HCT116 (cell line): ENCODE measurements at regions not wholly inside any gene's neighbourhood (a gene's known extent, or its start where the extent isn't known, plus 50 kb on each side); places are given as distances from the start of the nearest gene placed in this dataset.

Experiments
- ATAC-seq: fragments of 200-7000 bp; cut with Tn5 transposase; 2 replicates; pipeline ENCODE4 v1.9.1; 2020; ENCODE audit warnings: mild to moderate bottlenecking, moderate library complexity
- BruUV-seq: library from RNA; stranded (reverse); fragments of 400-500 nt; replicated peaks from 2 replicates; lab custom pipeline; 2021; lab: Mats Ljungman, UMichigan
- CTCF ChIA-PET: fragments of 300-600 bp; sonication (Branson Sonifier 250); formaldehyde crosslinking; loops from one replicate; lab custom pipeline; 2021; ENCODE audit warnings: antibody characterized with exemption; lab: Charles Lee
- POLR2A ChIA-PET: fragments of 300-600, 350-600 bp; sonication (Branson Sonifier 250); formaldehyde crosslinking; loops from one replicate; lab custom pipeline; 2021; ENCODE audit warnings: antibody characterized with exemption; lab: Charles Lee
- RAD21 ChIA-PET, 2 experiments: fragments of 300-600 bp; sonication (Branson Sonifier 250); formaldehyde crosslinking; loops; one replicate each; lab custom pipeline; 2023; ENCODE audit warnings: low total read pairs in 2 of 2; ENCODE audit not compliant: uncharacterized antibody in 2 of 2, unreplicated experiment in 2 of 2, low non-redundant PET in 1 of 2; lab: Charles Lee
- DNase-seq: peaks from one replicate; pipeline ENCODE4 v3.0.0-alpha.2; 2010; ENCODE audit warnings: low read depth, low spot score
- H2AFZ ChIP-seq: fragments of 200-600 bp; shearing (Covaris generic), sonication (generic); 2 replicates; pipeline ENCODE4 v1.6.1; 2017; ENCODE audit warnings: low read depth, mixed run types, mixed read lengths, antibody characterized with exemption, low read length; ENCODE audit not compliant: poor library complexity, severe bottlenecking
- H3K27ac ChIP-seq: 2 replicates; pipeline ENCODE4 v1.5.1; 2012; ENCODE audit warnings: low read depth, low read length
- H3K27me3 ChIP-seq: fragments of 200-600 bp; sonication (generic); 2 replicates; pipeline ENCODE4 v1.6.1; 2016; ENCODE audit warnings: mixed run types, low read length, mixed read lengths; ENCODE audit not compliant: insufficient read depth
- H3K36me3 ChIP-seq, 2 experiments: fragments of 200-500 bp in 1 of 2; fragments of 200-600 bp in 1 of 2; sonication (Bioruptor generic) in 1 of 2; sonication (generic) in 1 of 2; 2 replicates each; pipeline versions ENCODE4 v1.5.1 to v1.6.1; 2014 to 2016; ENCODE audit warnings: low read length in 2 of 2, inconsistent platforms in 1 of 2, mixed read lengths in 1 of 2, mixed run types in 1 of 2; ENCODE audit not compliant: insufficient read depth in 2 of 2, control insufficient read depth in 1 of 2
- H3K4me1 ChIP-seq, 2 experiments: fragments of 200-600 bp in 1 of 2; sonication (generic) in 1 of 2; 2 replicates each; pipeline versions ENCODE4 v1.5.1 to v1.6.1; 2012 to 2017; ENCODE audit warnings: low read length in 2 of 2, inconsistent platforms in 1 of 2, mild to moderate bottlenecking in 1 of 2, mixed read lengths in 1 of 2, mixed run types in 1 of 2, moderate library complexity in 1 of 2; ENCODE audit not compliant: insufficient read depth in 2 of 2, control insufficient read depth in 1 of 2
- H3K4me2 ChIP-seq: fragments of 200-600 bp; sonication (generic); 2 replicates; pipeline ENCODE4 v1.6.1; 2017; ENCODE audit warnings: mixed run types, low read length, mixed read lengths
- H3K4me3 ChIP-seq, 2 experiments: fragments of 200-600 bp in 1 of 2; sonication (generic) in 1 of 2; replicated peaks in 1 of 2; 2 replicates each; pipeline ENCODE4 v1.5.1; 2011 to 2016; ENCODE audit warnings: low read length in 2 of 2, control low read depth in 1 of 2, low read depth in 1 of 2, mild to moderate bottlenecking in 1 of 2, mixed read lengths in 1 of 2, mixed run types in 1 of 2
- H3K79me2 ChIP-seq: fragments of 200-600 bp; sonication (generic); 2 replicates; pipeline ENCODE4 v1.6.1; 2017; ENCODE audit warnings: mild to moderate bottlenecking, mixed run types, low read length, moderate library complexity, mixed read lengths; ENCODE audit not compliant: insufficient read depth
- H3K9ac ChIP-seq: fragments of 200-600 bp; sonication (generic); 2 replicates; pipeline ENCODE4 v1.6.1; 2016; ENCODE audit warnings: low read length, mixed read lengths
- H3K9me2 ChIP-seq: fragments of 200-600 bp; sonication (generic), shearing (Covaris generic); 2 replicates; pipeline ENCODE4 v1.6.1; 2017; ENCODE audit warnings: mixed run types, mild to moderate bottlenecking, moderate library complexity; ENCODE audit not compliant: insufficient read depth
- H3K9me3 ChIP-seq, 2 experiments: fragments of 200-500 bp in 1 of 2; fragments of 200-600 bp in 1 of 2; sonication (Bioruptor generic) in 1 of 2; sonication (generic) in 1 of 2; 2 replicates each; pipeline ENCODE4 v1.6.1; 2014 to 2017; ENCODE audit warnings: low read length in 2 of 2, mixed read lengths in 2 of 2, inconsistent platforms in 1 of 2, low read depth in 1 of 2, mild to moderate bottlenecking in 1 of 2, mixed run types in 1 of 2, moderate library complexity in 1 of 2; ENCODE audit not compliant: control insufficient read depth in 1 of 2, insufficient read depth in 1 of 2
- H4K20me1 ChIP-seq: fragments of 200-600 bp; sonication (generic), shearing (Covaris generic); 2 replicates; pipeline ENCODE4 v1.6.1; 2017; ENCODE audit warnings: mixed run types, mild to moderate bottlenecking, moderate library complexity; ENCODE audit not compliant: insufficient read depth
- CBX3 ChIP-seq: IDR thresholded peaks from 2 replicates; pipeline ENCODE4 v1.6.1; 2012; ENCODE audit warnings: low read depth
- CTCF ChIP-seq, 3 experiments: fragments of 200-600 bp in 1 of 3; sonication (generic) in 1 of 3; IDR thresholded peaks in 2 of 3; conservative IDR thresholded peaks in 1 of 3; 2 replicates each; pipeline ENCODE4 v1.5.1; 2012 to 2017; ENCODE audit warnings: low read depth in 2 of 3, low read length in 2 of 3, antibody characterized with exemption in 1 of 3, borderline replicate concordance in 1 of 3, control low read depth in 1 of 3, mild to moderate bottlenecking in 1 of 3, mixed read lengths in 1 of 3, mixed run types in 1 of 3, moderate library complexity in 1 of 3; ENCODE audit not compliant: insufficient read depth in 1 of 3
- EZH2phosphoT487 ChIP-seq: fragments of 200-600 bp; IDR thresholded peaks from 2 replicates; pipeline ENCODE4 v1.6.1; 2018; ENCODE audit warnings: antibody characterized with exemption, borderline replicate concordance
- POLR2AphosphoS5 ChIP-seq: IDR thresholded peaks from 2 replicates; pipeline ENCODE4 v1.6.1; 2011; ENCODE audit warnings: mild to moderate bottlenecking, low read depth, low read length, moderate library complexity
- REST ChIP-seq: IDR thresholded peaks from 2 replicates; pipeline ENCODE4 v1.6.1; 2012; ENCODE audit warnings: low read depth
- TCF7L2 ChIP-seq: IDR thresholded peaks from 2 replicates; pipeline ENCODE4 v1.7.0; 2011; ENCODE audit warnings: borderline replicate concordance, inconsistent platforms; ENCODE audit not compliant: insufficient read depth, insufficient read length; ENCODE audit errors: extremely low read depth
- ZBTB33 ChIP-seq: IDR thresholded peaks from 2 replicates; pipeline ENCODE4 v1.6.1; 2011; ENCODE audit warnings: mild to moderate bottlenecking, low read length, moderate library complexity; ENCODE audit not compliant: insufficient replicate concordance; ENCODE audit errors: extremely low read depth
- intact Hi-C: fragments of 100-400 bp; cut with micrococcal nuclease; formaldehyde crosslinking; loops from 2 replicates; pipeline ENCODE4 v1.10.0; 2022

DNA sequence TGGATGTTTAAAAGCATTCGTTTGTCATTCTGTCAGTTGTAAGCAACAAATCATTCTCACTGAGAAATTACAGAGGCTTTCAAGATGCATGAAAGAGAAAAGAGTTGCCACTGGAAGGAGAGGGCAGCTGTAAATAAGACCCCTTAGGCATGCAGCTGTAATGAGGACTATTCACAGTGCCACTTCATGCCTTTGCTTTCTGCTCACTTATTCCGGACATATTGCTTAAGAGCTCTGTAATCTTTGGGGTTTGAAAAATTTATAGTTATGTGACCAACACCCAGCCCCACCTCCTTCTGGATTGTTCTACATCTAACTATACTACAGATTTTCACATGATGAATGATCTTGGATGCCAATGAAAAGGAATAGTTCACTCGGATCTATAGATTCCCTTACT is 194.8 kb upstream of the DCN start:
- H3K9me3 ChIP-seq, result no peaks in the 10 kb centered on the region
- no peak for TF ChIP-seq POLR2AphosphoS5
- TF ChIP-seq CTCF (IDR thresholded peaks at IDR 0.05 in 2 of 3, conservative IDR thresholded peaks at IDR 0.05 in 1 of 3; ENCODE audit: borderline replicate concordance in 1 of 3, insufficient read depth in 1 of 3, low read depth in 2 of 3, low read length in 2 of 3), result no peak
- TF ChIP-seq CBX3, result no peak
- TF ChIP-seq TCF7L2, result no peak
- no peak for TF ChIP-seq ZBTB33
- TF ChIP-seq REST, result no peak
- no peak for TF ChIP-seq EZH2phosphoT487
- TF ChIP-seq, all 23 proteins: peak for 0
- no peaks in the 10 kb centered on the region for H3K36me3 ChIP-seq
- no peak overlapping the region for H3K9ac ChIP-seq
- no peaks in the 10 kb centered on the region for H3K79me2 ChIP-seq
- H3K4me3 ChIP-seq, result no peak overlapping the region
- BruUV-seq, result no TSS peak
- intact Hi-C loops, result no loop called here
- POLR2A ChIA-PET, result no interaction called here
- ATAC-seq (no peak), DNase-seq (no peak)
- no peak overlapping the region for H2AFZ ChIP-seq
- H3K4me2 ChIP-seq, result no peak overlapping the region
- H3K27me3 ChIP-seq, result no peaks in the 10 kb centered on the region
- H3K27ac ChIP-seq, result no peak overlapping the region
- RAD21 ChIA-PET, result no interaction called here
- peaks cover 0 to 5% of the 10 kb centered on the region in 2 experiments; a peak in 2 of 4 replicates for H3K4me1 ChIP-seq
- no peaks in the 10 kb centered on the region for H4K20me1 ChIP-seq
- H3K9me2 ChIP-seq, result no peaks in the 10 kb centered on the region
- CTCF ChIA-PET, result no interaction called here
